WTC11 (cell line): ENCODE measurements at regions not wholly inside any gene's neighbourhood (a gene's known extent, or its start where the extent isn't known, plus 50 kb on each side); places are given as distances from the start of the nearest gene placed in this dataset.

Source experiments
- CBFB ChIP-seq: sonication (generic); formaldehyde crosslinking; IDR thresholded peaks from 2 replicates; pipeline ENCODE4 v1.8.1; 2022; ENCODE audit warnings: mild to moderate bottlenecking, low read depth, missing genetic modification reagents
- E2F4 ChIP-seq: sonication (generic); formaldehyde crosslinking; IDR thresholded peaks from 2 replicates; pipeline ENCODE4 v1.8.1; 2022; ENCODE audit warnings: low read depth, mild to moderate bottlenecking, moderate library complexity, missing genetic modification reagents, borderline replicate concordance
- GABPB1 ChIP-seq: sonication (generic); formaldehyde crosslinking; IDR thresholded peaks from 2 replicates; pipeline ENCODE4 v1.8.1; 2023; ENCODE audit warnings: mild to moderate bottlenecking, missing genetic modification reagents
- GTF2I ChIP-seq: fragments of 250-450 bp; sonication (Bioruptor Pico); conservative IDR thresholded peaks from 2 replicates; pipeline ENCODE4 v1.4.0; 2021; ENCODE audit warnings: mild to moderate bottlenecking
- IRF2 ChIP-seq: sonication (generic); formaldehyde crosslinking; IDR thresholded peaks from 2 replicates; pipeline ENCODE4 v1.8.0; 2022; ENCODE audit warnings: low read depth, missing genetic modification reagents, borderline replicate concordance
- JUN ChIP-seq: sonication (generic); formaldehyde crosslinking; IDR thresholded peaks from 2 replicates; pipeline ENCODE4 v1.8.0; 2023; ENCODE audit warnings: mild to moderate bottlenecking, missing genetic modification reagents
- PREB ChIP-seq: sonication (generic); formaldehyde crosslinking; IDR thresholded peaks from 2 replicates; pipeline ENCODE4 v1.8.1; 2022; ENCODE audit warnings: mild to moderate bottlenecking, missing genetic modification reagents, moderate library complexity, borderline replicate concordance
- SP1 ChIP-seq: sonication (generic); formaldehyde crosslinking; conservative IDR thresholded peaks from 2 replicates; pipeline ENCODE4 v1.8.1; 2022; ENCODE audit warnings: missing genetic modification reagents
- ZNF121 ChIP-seq: sonication (generic); formaldehyde crosslinking; IDR thresholded peaks from 2 replicates; pipeline ENCODE4 v1.8.0; 2023; ENCODE audit warnings: missing genetic modification reagents
- TF ChIP-seq, protein P1 (sequence below): fragments of 200-600 bp; IDR thresholded peaks from 2 replicates; pipeline ENCODE4 v1.8.0; 2022; ENCODE audit warnings: antibody characterized with exemption
- TF ChIP-seq, protein P2 (sequence below): sonication (generic); formaldehyde crosslinking; conservative IDR thresholded peaks from 2 replicates; pipeline ENCODE4 v1.8.1; 2022; ENCODE audit warnings: mild to moderate bottlenecking, missing genetic modification reagents
- TF ChIP-seq, protein P3 (sequence below): sonication (generic); formaldehyde crosslinking; IDR thresholded peaks from 2 replicates; pipeline ENCODE4 v1.8.0; 2022; ENCODE audit warnings: mild to moderate bottlenecking, missing genetic modification reagents
- TF ChIP-seq, protein P4 (sequence below): sonication (generic); formaldehyde crosslinking; IDR thresholded peaks from 2 replicates; pipeline ENCODE4 v1.8.0; 2022; ENCODE audit warnings: mild to moderate bottlenecking, missing genetic modification reagents

GRCh38 chr13:67652887-67653286, 422.8 kb upstream of the PCDH9 start:
- TF ChIP-seq, protein P1, sequence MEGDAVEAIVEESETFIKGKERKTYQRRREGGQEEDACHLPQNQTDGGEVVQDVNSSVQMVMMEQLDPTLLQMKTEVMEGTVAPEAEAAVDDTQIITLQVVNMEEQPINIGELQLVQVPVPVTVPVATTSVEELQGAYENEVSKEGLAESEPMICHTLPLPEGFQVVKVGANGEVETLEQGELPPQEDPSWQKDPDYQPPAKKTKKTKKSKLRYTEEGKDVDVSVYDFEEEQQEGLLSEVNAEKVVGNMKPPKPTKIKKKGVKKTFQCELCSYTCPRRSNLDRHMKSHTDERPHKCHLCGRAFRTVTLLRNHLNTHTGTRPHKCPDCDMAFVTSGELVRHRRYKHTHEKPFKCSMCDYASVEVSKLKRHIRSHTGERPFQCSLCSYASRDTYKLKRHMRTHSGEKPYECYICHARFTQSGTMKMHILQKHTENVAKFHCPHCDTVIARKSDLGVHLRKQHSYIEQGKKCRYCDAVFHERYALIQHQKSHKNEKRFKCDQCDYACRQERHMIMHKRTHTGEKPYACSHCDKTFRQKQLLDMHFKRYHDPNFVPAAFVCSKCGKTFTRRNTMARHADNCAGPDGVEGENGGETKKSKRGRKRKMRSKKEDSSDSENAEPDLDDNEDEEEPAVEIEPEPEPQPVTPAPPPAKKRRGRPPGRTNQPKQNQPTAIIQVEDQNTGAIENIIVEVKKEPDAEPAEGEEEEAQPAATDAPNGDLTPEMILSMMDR = no peak
- TF ChIP-seq CBFB (CRISPR knock-in tag) (no peak), E2F4 (CRISPR knock-in tag) (no peak), JUN (CRISPR knock-in tag) (no peak), SP1 (CRISPR knock-in tag) (no peak), GABPB1 (no peak), IRF2 (CRISPR knock-in tag) (no peak), ZNF121 (no peak), GTF2I (no peak), PREB (CRISPR knock-in tag) (no peak)
- TF ChIP-seq, protein P2, sequence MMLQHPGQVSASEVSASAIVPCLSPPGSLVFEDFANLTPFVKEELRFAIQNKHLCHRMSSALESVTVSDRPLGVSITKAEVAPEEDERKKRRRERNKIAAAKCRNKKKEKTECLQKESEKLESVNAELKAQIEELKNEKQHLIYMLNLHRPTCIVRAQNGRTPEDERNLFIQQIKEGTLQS = no peak
- TF ChIP-seq, protein P3, sequence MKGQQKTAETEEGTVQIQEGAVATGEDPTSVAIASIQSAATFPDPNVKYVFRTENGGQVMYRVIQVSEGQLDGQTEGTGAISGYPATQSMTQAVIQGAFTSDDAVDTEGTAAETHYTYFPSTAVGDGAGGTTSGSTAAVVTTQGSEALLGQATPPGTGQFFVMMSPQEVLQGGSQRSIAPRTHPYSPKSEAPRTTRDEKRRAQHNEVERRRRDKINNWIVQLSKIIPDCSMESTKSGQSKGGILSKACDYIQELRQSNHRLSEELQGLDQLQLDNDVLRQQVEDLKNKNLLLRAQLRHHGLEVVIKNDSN = no peak
- TF ChIP-seq, protein P4, sequence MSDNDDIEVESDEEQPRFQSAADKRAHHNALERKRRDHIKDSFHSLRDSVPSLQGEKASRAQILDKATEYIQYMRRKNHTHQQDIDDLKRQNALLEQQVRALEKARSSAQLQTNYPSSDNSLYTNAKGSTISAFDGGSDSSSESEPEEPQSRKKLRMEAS (CRISPR knock-in tag) = no peak
